Type B pancreatic cell (in vitro differentiated cells): ENCODE measurements at regions not wholly inside any gene's neighbourhood (a gene's known extent, or its start where the extent isn't known, plus 50 kb on each side); places are given as distances from the start of the nearest gene placed in this dataset.
"Not testable (repeated sequence)": the region's sequence is repeated elsewhere in the genome, so short reads cannot be mapped to it uniquely, and the experiment has no call there.

Source experiments
- DNase-seq: peaks from one replicate; pipeline ENCODE4 v3.0.0; 2021; ENCODE audit warnings: mixed read lengths; ENCODE audit not compliant: unreplicated experiment; ENCODE audit errors: extremely low spot score
- H3K27ac Mint-ChIP-seq: 2 replicates; pipeline ENCODE4 v1.8.0; 2021; ENCODE audit warnings: mild to moderate bottlenecking, mixed read lengths
- H3K27me3 Mint-ChIP-seq: 2 replicates; pipeline ENCODE4 v1.8.0; 2021; ENCODE audit warnings: mixed read lengths
- H3K36me3 Mint-ChIP-seq: 2 replicates; pipeline ENCODE4 v1.8.0; 2021; ENCODE audit warnings: mixed read lengths
- H3K4me1 Mint-ChIP-seq: one replicate; pipeline ENCODE4 v1.8.0; 2021; ENCODE audit warnings: mixed read lengths; ENCODE audit not compliant: unreplicated experiment
- H3K4me3 Mint-ChIP-seq: 2 replicates; pipeline ENCODE4 v1.8.0; 2021; ENCODE audit warnings: mild to moderate bottlenecking, mixed read lengths
- H3K9me3 Mint-ChIP-seq: 2 replicates; pipeline ENCODE4 v1.8.0; 2021; ENCODE audit warnings: mixed read lengths
- CTCF ChIP-seq: fragments of 200-600 bp; sonication (generic); conservative IDR thresholded peaks from 2 replicates; pipeline ENCODE4 v1.5.0; 2021; ENCODE audit warnings: antibody characterized with exemption, mild to moderate bottlenecking

GRCh38 chr4:112708772-112709171 is 71.8 kb downstream of the LARP7 start:
- no peak overlapping the region for H3K4me3 Mint-ChIP-seq
- H3K4me1 Mint-ChIP-seq = peaks cover 13% of the 10 kb centered on the region
- peaks cover 46% of the 10 kb centered on the region for H3K27me3 Mint-ChIP-seq
- H3K27ac Mint-ChIP-seq = no peak overlapping the region
- H3K9me3 Mint-ChIP-seq = no peaks in the 10 kb centered on the region
- no peaks in the 10 kb centered on the region for H3K36me3 Mint-ChIP-seq
- no peak for TF ChIP-seq CTCF
- no peak for DNase-seq

GRCh38 chr4:112714922-112715901 is 78.3 kb downstream of the LARP7 start:
- TF ChIP-seq CTCF = no peak
- no peak overlapping the region for H3K27ac Mint-ChIP-seq
- no peak overlapping the region for H3K4me3 Mint-ChIP-seq
- H3K4me1 Mint-ChIP-seq = no peaks in the 10 kb centered on the region
- H3K9me3 Mint-ChIP-seq = no peaks in the 10 kb centered on the region
- H3K36me3 Mint-ChIP-seq = no peaks in the 10 kb centered on the region
- H3K27me3 Mint-ChIP-seq = no peaks in the 10 kb centered on the region
- no peak for DNase-seq

- no peak overlapping the region for H3K27ac Mint-ChIP-seq
These were observed 80.9 kb downstream of the LARP7 start for GRCh38 chr4:112717856-112718255.

GRCh38 chr4:112721627-112722026 is 84.7 kb downstream of the LARP7 start:
- Mint-ChIP-seq H3K4me3 (no peak overlapping the region), H3K36me3 (no peaks in the 10 kb centered on the region), H3K9me3 (no peaks in the 10 kb centered on the region), H3K4me1 (no peaks in the 10 kb centered on the region), H3K27me3 (no peaks in the 10 kb centered on the region), H3K27ac (no peak overlapping the region)
- no peak for DNase-seq
- TF ChIP-seq CTCF = no peak

More at GRCh38 chr4:112717856-112718255, 80.9 kb downstream of the LARP7 start:
- Mint-ChIP-seq H3K4me3 (no peak overlapping the region), H3K4me1 (no peaks in the 10 kb centered on the region), H3K9me3 (no peaks in the 10 kb centered on the region), H3K36me3 (no peaks in the 10 kb centered on the region), H3K27me3 (no peaks in the 10 kb centered on the region)
- no peak for DNase-seq
- TF ChIP-seq CTCF = no peak

GRCh38 chr4:112726041-112726440 is 89.1 kb downstream of the LARP7 start:
- Mint-ChIP-seq H3K4me1 (no peaks in the 10 kb centered on the region), H3K9me3 (no peaks in the 10 kb centered on the region), H3K36me3 (no peaks in the 10 kb centered on the region), H3K27ac (no peak overlapping the region), H3K4me3 (no peak overlapping the region), H3K27me3 (no peaks in the 10 kb centered on the region)
- DNase-seq = no peak
- no peak for TF ChIP-seq CTCF

- H3K27ac Mint-ChIP-seq, H3K36me3 Mint-ChIP-seq, H3K4me1 Mint-ChIP-seq: not testable (repeated sequence)
These were observed 90.8 kb downstream of the LARP7 start for GRCh38 chr4:112727728-112728127.

More at GRCh38 chr4:112727728-112728127, 90.8 kb downstream of the LARP7 start:
- H3K27me3 Mint-ChIP-seq, H3K9me3 Mint-ChIP-seq, DNase-seq, H3K4me3 Mint-ChIP-seq: not testable (repeated sequence)
